Endothelial cell of hepatic sinusoid (primary cell): ENCODE measurements at regions not wholly inside any gene's neighbourhood (a gene's known extent, or its start where the extent isn't known, plus 50 kb on each side); places are given as distances from the start of the nearest gene placed in this dataset.

Source experiments
- in situ Hi-C: cut with HindIII; loops from 2 replicates; pipeline ENCODE4 v1.10.0; 2017; ENCODE audit warnings: low sequenced_read_pairs

DNA sequence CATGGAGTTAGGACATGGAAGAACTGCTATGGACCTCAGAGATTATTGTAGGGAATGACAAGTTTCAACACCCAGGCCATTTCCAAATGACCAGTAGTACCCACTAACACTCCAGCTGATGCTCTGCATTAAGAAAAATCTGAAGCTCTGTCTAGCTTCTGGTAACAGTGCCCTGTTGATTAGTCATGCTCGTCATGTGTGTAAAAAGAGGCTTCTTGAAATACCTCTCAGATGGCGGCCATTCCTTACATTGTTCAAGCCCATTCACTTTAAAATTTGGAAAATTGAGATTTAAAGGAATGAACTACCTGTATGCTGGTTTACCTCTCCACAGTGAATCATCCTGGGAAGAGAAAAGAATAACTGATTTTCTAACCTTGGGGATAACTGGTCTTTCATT, 527.9 kb upstream of the ARGLU1 start:
- in situ Hi-C loops: no loop called here

- in situ Hi-C loops: no loop called here
These were observed 523.9 kb upstream of the ARGLU1 start for GRCh38 chr13:107091861-107092260.

DNA sequence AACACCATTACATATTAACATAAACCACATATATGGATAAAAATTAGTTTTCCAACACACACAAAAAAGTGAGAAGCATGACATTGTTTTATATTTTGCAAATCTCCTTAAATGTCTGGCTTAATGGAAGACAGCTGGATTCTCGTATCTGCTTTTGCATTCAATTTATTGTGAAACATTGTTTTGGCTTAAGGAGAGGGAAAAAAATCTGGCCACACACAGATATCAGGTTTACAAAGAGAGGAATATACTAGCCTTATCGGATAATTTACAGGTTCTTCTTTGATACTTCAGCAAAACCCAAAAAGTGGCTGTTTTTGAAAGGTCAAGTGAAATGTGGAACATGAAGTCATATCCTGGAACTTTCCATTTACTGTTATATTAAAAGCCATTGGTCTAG, 523.5 kb upstream of the ARGLU1 start:
- in situ Hi-C loops: no loop called here

- in situ Hi-C loops: no loop called here
These were observed 520.1 kb upstream of the ARGLU1 start for GRCh38 chr13:107088061-107088460.

GRCh38 chr13:107079423-107080049, 511.6 kb upstream of the ARGLU1 start:
- in situ Hi-C loops: no loop called here

DNA sequence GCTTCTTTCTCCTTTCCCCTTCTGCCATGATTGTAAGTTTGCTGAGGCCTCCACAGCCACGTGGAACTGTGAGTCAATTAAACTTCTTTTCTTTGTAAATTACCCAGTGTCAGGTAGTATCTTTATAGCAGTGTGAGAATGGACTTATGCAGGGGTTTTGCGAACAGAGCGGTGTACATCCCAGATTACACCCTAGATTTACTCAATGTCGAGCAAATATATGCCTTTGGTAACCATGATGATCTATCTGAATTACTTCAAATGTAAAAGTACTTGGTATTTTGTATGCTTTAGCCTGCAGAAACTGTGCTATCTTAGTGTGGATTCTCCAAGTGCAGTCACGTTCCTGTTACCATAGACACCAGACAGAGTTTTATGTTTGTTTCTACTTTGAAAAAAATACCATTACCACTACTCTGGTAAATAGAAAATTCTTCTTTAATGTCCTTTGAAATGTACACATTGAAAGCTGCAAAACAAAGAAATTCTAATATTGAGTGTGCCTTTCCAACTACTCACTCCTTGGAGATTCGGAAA, 510.4 kb upstream of the ARGLU1 start:
- in situ Hi-C loops: no loop called here

- in situ Hi-C loops: no loop called here
These were observed 508.9 kb upstream of the ARGLU1 start for GRCh38 chr13:107076801-107077200.

- in situ Hi-C loops: no loop called here
These were observed 507.6 kb upstream of the ARGLU1 start for GRCh38 chr13:107075576-107075975.

DNA sequence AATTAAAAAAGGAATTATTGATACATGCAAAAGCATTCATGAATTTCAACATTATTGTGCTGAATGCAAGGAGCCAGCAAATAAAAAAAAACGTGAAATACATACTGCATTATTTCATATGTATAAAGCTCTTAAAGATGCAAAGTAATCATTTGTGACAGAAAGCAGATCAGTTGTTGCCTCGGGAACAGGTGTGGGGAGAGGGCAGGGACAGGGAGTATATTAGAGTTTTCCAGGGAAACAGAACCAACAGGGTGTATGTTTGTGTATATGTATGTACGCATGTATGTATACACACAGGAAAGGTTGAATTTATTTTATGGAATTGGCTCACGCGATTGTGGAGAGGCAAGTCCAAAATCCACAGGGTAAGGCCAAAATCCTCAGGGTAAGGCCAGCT, 502.9 kb upstream of the ARGLU1 start:
- in situ Hi-C loops: no loop called here

- in situ Hi-C loops: no loop called here
These were observed 501.3 kb upstream of the ARGLU1 start for GRCh38 chr13:107069108-107069776.

- in situ Hi-C loops: no loop called here
These were observed 499.4 kb upstream of the ARGLU1 start for GRCh38 chr13:107067381-107067780.

DNA sequence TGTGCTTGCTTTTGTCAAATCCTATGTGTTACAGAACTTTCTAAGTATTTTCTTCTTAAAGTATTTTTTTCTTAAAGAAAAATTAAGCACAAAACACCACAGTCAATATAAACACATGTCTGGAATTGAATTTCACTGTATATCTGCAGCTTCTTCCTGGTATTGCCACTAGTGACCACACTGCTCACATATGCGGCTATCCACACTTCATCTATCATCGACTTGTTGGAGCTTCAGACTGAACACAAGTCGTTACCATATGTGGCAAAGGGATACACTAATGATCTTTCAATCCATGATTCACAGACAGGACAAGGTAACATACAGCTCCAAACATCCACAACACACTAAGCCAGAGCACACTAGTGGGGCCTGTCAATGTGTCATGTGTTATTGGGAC, 498.4 kb upstream of the ARGLU1 start:
- in situ Hi-C loops: no loop called here

DNA sequence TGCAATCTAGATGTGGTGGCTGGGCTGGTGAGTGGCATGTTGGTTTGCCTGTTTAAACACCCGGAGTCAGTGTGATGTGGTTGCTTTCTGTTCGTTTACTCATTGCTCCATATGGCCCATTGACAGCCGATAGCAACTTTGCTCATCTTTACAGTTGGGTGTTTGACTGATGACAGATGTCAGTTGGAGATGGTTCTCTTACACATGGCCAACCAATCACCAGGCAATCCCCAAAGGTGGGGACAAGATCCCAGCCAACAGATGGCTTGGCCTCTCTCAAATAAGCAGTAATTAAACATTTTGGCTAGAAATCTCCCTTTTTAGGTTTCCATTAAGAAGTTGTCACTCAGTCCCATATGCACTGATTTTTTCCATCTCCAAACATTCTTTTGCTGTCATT, 497.1 kb upstream of the ARGLU1 start:
- in situ Hi-C loops: no loop called here

DNA sequence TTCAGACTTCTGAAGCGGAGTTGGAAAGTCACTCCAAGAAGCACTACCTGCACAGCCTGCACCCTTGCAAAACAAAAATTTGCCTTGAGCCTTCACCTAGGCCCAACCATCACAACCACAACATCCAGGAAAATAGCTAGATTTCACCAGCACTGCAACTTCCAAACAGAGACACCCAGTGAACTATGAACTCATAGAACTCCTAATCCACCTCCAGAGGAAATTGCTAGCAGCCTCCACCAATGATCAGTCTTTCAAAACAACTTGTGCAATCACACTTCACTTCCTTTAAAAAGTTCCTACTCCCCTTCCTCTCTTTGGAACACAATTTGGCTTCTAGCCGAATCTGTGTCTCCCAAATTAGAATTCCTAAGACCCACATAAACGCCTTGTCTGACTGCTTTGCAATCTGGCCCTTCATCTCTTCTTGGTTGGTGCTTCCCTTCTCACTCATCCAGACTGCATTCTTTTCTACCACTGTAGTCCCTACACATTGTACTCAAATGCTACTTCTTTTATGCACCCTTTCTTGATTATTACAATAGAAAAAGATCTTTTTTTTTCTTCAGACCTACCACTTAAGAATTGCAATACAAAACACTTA, 489.2 kb upstream of the ARGLU1 start:
- in situ Hi-C loops: no loop called here

GRCh38 chr13:107043021-107043956, 475.4 kb upstream of the ARGLU1 start:
- in situ Hi-C loops: no loop called here

- in situ Hi-C loops: no loop called here
These were observed 467.8 kb upstream of the ARGLU1 start for GRCh38 chr13:107035778-107036177.

GRCh38 chr13:107035186-107035585, 467.2 kb upstream of the ARGLU1 start:
- in situ Hi-C loops: no loop called here

GRCh38 chr13:107034236-107034872, 466.4 kb upstream of the ARGLU1 start:
- in situ Hi-C loops: no loop called here

- in situ Hi-C loops: no loop called here
These were observed 463.8 kb upstream of the ARGLU1 start for GRCh38 chr13:107031716-107032115.

DNA sequence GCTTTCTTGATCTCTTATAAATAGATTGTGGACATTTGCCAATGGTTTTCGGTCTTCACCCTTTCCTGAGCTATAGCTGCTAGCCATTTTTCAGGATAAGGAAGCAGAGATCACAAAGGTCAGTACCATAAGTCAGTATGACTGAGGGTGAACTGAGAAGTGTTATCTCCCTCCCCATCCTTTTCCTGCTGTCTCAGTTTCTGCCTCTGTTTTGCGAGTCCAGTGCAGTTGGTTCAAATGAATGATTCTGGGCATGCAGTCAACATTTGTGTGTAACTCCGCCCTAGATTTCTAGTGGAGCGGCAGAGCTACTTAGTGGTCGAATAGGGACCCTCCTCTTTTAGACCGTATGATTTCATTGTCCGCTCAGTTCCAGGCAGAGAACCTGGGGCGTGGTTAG, 460.8 kb upstream of the ARGLU1 start:
- in situ Hi-C loops: no loop called here

DNA sequence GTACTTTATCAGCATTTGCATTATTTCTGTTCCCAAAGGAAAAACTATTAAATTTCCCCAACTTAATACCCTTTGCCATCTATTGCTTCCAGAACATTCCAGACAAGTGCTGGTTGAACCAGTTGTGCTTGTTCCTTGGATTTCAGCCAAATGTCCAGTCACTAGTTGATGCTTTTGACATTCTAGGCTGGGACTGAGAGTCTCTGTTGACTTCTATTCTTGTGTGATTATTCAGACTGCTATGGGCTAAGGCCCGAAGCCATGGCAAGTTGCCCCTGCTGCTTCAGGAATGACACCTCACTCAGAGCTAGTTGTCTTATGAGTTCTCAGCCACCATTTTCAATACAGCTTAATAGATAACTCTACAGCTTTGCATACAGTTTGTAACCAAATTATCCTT, 458.1 kb upstream of the ARGLU1 start:
- in situ Hi-C loops: no loop called here
